HL-60 (cell line): ENCODE measurements at regions not wholly inside any gene's neighbourhood (a gene's known extent, or its start where the extent isn't known, plus 50 kb on each side); places are given as distances from the start of the nearest gene placed in this dataset.

ENCODE experiments used
- DNase-seq, 2 experiments: peaks; one replicate each; pipeline ENCODE4 v3.0.0-alpha.2; 2010 to 2020; ENCODE audit warnings: low read depth in 1 of 2, low spot score in 1 of 2
- H3K27ac ChIP-seq: fragments of 250-450 bp; sonication (Bioruptor Pico); replicated peaks from 2 replicates; pipeline ENCODE4 v1.5.1; 2020; ENCODE audit warnings: mild to moderate bottlenecking, moderate library complexity
- H3K27me3 ChIP-seq: fragments of 250-450 bp; sonication (Bioruptor Pico); 2 replicates; pipeline ENCODE4 v1.5.1; 2021; ENCODE audit warnings: mild to moderate bottlenecking, moderate library complexity; ENCODE audit not compliant: insufficient read depth, poor library complexity, severe bottlenecking
- H3K4me3 ChIP-seq: replicated peaks from 2 replicates; pipeline ENCODE4 v1.5.1; 2011; ENCODE audit warnings: mild to moderate bottlenecking, control low read depth, low read length; ENCODE audit not compliant: insufficient read depth
- GABPA ChIP-seq: IDR thresholded peaks from 2 replicates; pipeline ENCODE4 v1.6.1; 2012; ENCODE audit warnings: low read depth
- POLR2AphosphoS5 ChIP-seq: IDR thresholded peaks from 2 replicates; pipeline ENCODE4 v1.6.1; 2012; ENCODE audit warnings: low read depth
- SPI1 ChIP-seq: IDR thresholded peaks from 2 replicates; pipeline ENCODE4 v1.6.1; 2012; ENCODE audit warnings: low read depth, mild to moderate bottlenecking, borderline replicate concordance
- TF ChIP-seq, protein P1 (sequence below): IDR thresholded peaks from one replicate; pipeline ENCODE4 v1.5.1; 2011; ENCODE audit warnings: low read length, control low read depth, inconsistent platforms; ENCODE audit not compliant: insufficient read depth
- TF ChIP-seq, protein P2 (sequence below): IDR thresholded peaks from 2 replicates; pipeline ENCODE4 v1.6.1; 2012; ENCODE audit warnings: low read depth; ENCODE audit not compliant: insufficient replicate concordance

GRCh38 chr6:125354649-125355048 is 52.9 kb upstream of the HDDC2 start:
- Histone ChIP-seq H3K27ac (no peak overlapping the region), H3K4me3 (no peak overlapping the region), H3K27me3 (peaks cover 8% of the 10 kb centered on the region)
- no peak for DNase-seq
- TF ChIP-seq SPI1 (no peak), POLR2AphosphoS5 (no peak), GABPA (no peak)
- TF ChIP-seq, protein P1, sequence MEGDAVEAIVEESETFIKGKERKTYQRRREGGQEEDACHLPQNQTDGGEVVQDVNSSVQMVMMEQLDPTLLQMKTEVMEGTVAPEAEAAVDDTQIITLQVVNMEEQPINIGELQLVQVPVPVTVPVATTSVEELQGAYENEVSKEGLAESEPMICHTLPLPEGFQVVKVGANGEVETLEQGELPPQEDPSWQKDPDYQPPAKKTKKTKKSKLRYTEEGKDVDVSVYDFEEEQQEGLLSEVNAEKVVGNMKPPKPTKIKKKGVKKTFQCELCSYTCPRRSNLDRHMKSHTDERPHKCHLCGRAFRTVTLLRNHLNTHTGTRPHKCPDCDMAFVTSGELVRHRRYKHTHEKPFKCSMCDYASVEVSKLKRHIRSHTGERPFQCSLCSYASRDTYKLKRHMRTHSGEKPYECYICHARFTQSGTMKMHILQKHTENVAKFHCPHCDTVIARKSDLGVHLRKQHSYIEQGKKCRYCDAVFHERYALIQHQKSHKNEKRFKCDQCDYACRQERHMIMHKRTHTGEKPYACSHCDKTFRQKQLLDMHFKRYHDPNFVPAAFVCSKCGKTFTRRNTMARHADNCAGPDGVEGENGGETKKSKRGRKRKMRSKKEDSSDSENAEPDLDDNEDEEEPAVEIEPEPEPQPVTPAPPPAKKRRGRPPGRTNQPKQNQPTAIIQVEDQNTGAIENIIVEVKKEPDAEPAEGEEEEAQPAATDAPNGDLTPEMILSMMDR: no peak
- TF ChIP-seq, protein P2, sequence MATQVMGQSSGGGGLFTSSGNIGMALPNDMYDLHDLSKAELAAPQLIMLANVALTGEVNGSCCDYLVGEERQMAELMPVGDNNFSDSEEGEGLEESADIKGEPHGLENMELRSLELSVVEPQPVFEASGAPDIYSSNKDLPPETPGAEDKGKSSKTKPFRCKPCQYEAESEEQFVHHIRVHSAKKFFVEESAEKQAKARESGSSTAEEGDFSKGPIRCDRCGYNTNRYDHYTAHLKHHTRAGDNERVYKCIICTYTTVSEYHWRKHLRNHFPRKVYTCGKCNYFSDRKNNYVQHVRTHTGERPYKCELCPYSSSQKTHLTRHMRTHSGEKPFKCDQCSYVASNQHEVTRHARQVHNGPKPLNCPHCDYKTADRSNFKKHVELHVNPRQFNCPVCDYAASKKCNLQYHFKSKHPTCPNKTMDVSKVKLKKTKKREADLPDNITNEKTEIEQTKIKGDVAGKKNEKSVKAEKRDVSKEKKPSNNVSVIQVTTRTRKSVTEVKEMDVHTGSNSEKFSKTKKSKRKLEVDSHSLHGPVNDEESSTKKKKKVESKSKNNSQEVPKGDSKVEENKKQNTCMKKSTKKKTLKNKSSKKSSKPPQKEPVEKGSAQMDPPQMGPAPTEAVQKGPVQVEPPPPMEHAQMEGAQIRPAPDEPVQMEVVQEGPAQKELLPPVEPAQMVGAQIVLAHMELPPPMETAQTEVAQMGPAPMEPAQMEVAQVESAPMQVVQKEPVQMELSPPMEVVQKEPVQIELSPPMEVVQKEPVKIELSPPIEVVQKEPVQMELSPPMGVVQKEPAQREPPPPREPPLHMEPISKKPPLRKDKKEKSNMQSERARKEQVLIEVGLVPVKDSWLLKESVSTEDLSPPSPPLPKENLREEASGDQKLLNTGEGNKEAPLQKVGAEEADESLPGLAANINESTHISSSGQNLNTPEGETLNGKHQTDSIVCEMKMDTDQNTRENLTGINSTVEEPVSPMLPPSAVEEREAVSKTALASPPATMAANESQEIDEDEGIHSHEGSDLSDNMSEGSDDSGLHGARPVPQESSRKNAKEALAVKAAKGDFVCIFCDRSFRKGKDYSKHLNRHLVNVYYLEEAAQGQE: no peak

DNA sequence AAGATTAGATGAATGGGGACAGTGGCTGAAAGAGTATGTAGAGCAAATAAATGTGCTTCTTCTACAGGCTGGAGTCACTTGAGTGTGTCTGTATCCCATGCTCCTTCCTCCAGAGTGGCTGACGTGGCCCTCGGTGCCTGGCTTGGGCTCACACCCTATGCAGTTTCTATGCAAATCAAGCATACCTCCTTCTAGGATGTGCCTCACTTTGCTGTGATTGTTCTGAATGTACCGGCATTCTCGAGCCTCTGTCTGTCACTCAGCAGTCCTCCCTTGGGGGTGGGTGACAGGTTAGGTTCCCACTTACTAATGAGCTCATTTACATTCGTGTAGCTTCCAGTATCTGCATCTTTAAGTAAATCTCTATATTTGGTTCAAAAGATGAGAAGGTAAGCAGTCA is 55.1 kb upstream of the HDDC2 start:
- TF ChIP-seq GABPA (no peak), POLR2AphosphoS5 (no peak), SPI1 (no peak)
- TF ChIP-seq, protein P1: no peak
- TF ChIP-seq, protein P2: no peak
- DNase-seq: no peak
- Histone ChIP-seq H3K4me3 (no peak overlapping the region), H3K27me3 (peaks cover 11% of the 10 kb centered on the region), H3K27ac (no peak overlapping the region)

DNA sequence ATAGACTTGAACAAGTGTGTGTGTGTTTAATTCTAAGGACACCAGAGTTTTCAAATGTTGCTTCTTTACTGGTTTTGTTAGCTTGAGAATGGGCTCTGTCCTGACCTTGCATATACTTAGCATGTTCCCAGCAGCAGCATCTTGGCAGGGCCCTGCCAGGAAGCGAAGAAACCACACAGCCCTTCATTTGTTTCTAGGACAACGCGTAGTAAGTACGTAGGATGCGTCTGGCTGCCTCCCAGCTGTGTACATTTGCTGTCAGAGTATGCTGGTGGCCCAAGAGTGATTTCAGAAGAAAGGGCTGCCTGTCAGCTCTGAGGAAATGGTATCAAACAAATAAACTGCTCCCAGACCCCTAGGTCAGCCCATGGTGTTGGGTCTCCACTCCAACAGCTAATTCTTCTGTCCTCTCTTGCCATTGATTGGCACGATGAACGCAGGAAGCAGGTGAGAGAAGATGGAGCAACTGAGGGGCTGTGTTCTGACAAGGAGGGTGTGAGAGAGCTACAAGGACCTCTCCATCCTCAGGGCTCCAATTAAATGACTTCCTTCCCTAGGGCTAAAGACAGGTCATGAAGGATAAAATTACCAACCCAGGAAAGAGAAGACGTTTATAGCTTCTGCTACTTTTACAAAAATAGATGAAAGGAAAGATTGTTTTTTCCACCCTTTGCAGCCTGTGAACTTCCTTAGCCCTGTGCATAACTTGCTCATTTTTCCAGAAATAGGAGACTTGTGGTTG is 55.9 kb upstream of the HDDC2 start:
- no peak for DNase-seq
- H3K4me3 ChIP-seq: no peak overlapping the region
- no peak overlapping the region for H3K27ac ChIP-seq
- TF ChIP-seq POLR2AphosphoS5: no peak
- TF ChIP-seq, protein P2: no peak
- TF ChIP-seq SPI1: no peak
- TF ChIP-seq GABPA: no peak
- TF ChIP-seq, protein P1: no peak
- peaks cover 19% of the 10 kb centered on the region for H3K27me3 ChIP-seq
